ENCODE measurements at regions not wholly inside any gene's neighbourhood (a gene's known extent, or its start where the extent isn't known, plus 50 kb on each side); places are given as distances from the start of the nearest gene placed in this dataset.
"Not testable (repeated sequence)": the region's sequence is repeated elsewhere in the genome, so short reads cannot be mapped to it uniquely, and the experiment has no call there.

- DNase-seq (ENCODE audit: low read depth, low spot score); ATAC-seq; H3K27me3 ChIP-seq (ENCODE audit: control insufficient read depth, insufficient read depth, low read length); H3K4me1 ChIP-seq (ENCODE audit: control insufficient read depth, insufficient read depth, low read length); H3K27ac ChIP-seq (ENCODE audit: low read length); H3K9me3 ChIP-seq (ENCODE audit: control insufficient read depth, insufficient read depth, low read depth, low read length); in situ Hi-C loops (cut with HindIII; ENCODE audit: low pct_unique_long_range_greater_than_20kb, low sequenced_read_pairs); intact Hi-C loops (cut with micrococcal nuclease; ENCODE audit: unreplicated experiment); H3K36me3 ChIP-seq (ENCODE audit: control insufficient read depth, insufficient read depth, low read length); CTCF ChIA-PET; BruUV-seq (replicated peaks); H3K4me3 ChIP-seq (ENCODE audit: low read depth in 2 of 2, low read length in 2 of 2): not testable (repeated sequence)
- POLR2A ChIA-PET: interaction anchor here (0.6 kb wide), 1 partner anchor 577 kb away, joined by 4 read pairs; no protein-coding TSS in a partner anchor
- TF ChIP-seq, protein P1, sequence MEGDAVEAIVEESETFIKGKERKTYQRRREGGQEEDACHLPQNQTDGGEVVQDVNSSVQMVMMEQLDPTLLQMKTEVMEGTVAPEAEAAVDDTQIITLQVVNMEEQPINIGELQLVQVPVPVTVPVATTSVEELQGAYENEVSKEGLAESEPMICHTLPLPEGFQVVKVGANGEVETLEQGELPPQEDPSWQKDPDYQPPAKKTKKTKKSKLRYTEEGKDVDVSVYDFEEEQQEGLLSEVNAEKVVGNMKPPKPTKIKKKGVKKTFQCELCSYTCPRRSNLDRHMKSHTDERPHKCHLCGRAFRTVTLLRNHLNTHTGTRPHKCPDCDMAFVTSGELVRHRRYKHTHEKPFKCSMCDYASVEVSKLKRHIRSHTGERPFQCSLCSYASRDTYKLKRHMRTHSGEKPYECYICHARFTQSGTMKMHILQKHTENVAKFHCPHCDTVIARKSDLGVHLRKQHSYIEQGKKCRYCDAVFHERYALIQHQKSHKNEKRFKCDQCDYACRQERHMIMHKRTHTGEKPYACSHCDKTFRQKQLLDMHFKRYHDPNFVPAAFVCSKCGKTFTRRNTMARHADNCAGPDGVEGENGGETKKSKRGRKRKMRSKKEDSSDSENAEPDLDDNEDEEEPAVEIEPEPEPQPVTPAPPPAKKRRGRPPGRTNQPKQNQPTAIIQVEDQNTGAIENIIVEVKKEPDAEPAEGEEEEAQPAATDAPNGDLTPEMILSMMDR (IDR thresholded peaks at IDR 0.05): peak; percentile 21; the same call in 1 of the 2 replicates
These were observed 205.1 kb downstream of the LPIN1 start for GRCh38 chr2:11951492-11951891.

GRCh38 chr2:11953258-11953657 is 206.8 kb downstream of the LPIN1 start:
- H3K4me3 ChIP-seq (ENCODE audit: low read depth in 2 of 2, low read length in 2 of 2): no peak overlapping the region
- POLR2A ChIA-PET: no interaction called here
- in situ Hi-C loops (cut with HindIII; ENCODE audit: low pct_unique_long_range_greater_than_20kb, low sequenced_read_pairs): no loop called here
- H3K9me3 ChIP-seq (ENCODE audit: control insufficient read depth, insufficient read depth, low read depth, low read length): no peaks in the 10 kb centered on the region
- no peak for TF ChIP-seq SIN3A (IDR thresholded peaks at IDR 0.05; ENCODE audit: borderline replicate concordance, insufficient read depth, low read depth, low read length)
- TF ChIP-seq, protein P2, sequence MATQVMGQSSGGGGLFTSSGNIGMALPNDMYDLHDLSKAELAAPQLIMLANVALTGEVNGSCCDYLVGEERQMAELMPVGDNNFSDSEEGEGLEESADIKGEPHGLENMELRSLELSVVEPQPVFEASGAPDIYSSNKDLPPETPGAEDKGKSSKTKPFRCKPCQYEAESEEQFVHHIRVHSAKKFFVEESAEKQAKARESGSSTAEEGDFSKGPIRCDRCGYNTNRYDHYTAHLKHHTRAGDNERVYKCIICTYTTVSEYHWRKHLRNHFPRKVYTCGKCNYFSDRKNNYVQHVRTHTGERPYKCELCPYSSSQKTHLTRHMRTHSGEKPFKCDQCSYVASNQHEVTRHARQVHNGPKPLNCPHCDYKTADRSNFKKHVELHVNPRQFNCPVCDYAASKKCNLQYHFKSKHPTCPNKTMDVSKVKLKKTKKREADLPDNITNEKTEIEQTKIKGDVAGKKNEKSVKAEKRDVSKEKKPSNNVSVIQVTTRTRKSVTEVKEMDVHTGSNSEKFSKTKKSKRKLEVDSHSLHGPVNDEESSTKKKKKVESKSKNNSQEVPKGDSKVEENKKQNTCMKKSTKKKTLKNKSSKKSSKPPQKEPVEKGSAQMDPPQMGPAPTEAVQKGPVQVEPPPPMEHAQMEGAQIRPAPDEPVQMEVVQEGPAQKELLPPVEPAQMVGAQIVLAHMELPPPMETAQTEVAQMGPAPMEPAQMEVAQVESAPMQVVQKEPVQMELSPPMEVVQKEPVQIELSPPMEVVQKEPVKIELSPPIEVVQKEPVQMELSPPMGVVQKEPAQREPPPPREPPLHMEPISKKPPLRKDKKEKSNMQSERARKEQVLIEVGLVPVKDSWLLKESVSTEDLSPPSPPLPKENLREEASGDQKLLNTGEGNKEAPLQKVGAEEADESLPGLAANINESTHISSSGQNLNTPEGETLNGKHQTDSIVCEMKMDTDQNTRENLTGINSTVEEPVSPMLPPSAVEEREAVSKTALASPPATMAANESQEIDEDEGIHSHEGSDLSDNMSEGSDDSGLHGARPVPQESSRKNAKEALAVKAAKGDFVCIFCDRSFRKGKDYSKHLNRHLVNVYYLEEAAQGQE (IDR thresholded peaks at IDR 0.05; ENCODE audit: insufficient read depth in 1 of 2, low read depth in 2 of 2, low read length in 1 of 2): no peak
- TF ChIP-seq, protein P1 (IDR thresholded peaks at IDR 0.05): no peak
- TF ChIP-seq TCF7L2 (IDR thresholded peaks at IDR 0.05; ENCODE audit: low read depth, low read length): no peak
- TF ChIP-seq POLR2AphosphoS5 (IDR thresholded peaks at IDR 0.05; ENCODE audit: low read depth, low read length): no peak
- no peak overlapping the region for H3K27ac ChIP-seq (ENCODE audit: low read length)
- H3K36me3 ChIP-seq (ENCODE audit: control insufficient read depth, insufficient read depth, low read length): no peaks in the 10 kb centered on the region
- CTCF ChIA-PET: no interaction called here
- no TSS peak for BruUV-seq (replicated peaks)
- intact Hi-C loops (cut with micrococcal nuclease; ENCODE audit: unreplicated experiment): no loop called here
- H3K4me1 ChIP-seq (ENCODE audit: control insufficient read depth, insufficient read depth, low read length): no peaks in the 10 kb centered on the region
- no peak for ATAC-seq
- no peaks in the 10 kb centered on the region for H3K27me3 ChIP-seq (ENCODE audit: control insufficient read depth, insufficient read depth, low read length)
- no peak for DNase-seq (ENCODE audit: low read depth, low spot score)

All from Panc1 (cell line).